ENCODE measurements at regions not wholly inside any gene's neighbourhood (a gene's known extent, or its start where the extent isn't known, plus 50 kb on each side); places are given as distances from the start of the nearest gene placed in this dataset.

- Histone ChIP-seq H3K27me3 (no peaks in the 10 kb centered on the region), H3K4me3 (no peak overlapping the region), H3K36me3 (no peaks in the 10 kb centered on the region), H3K9me3 (no peaks in the 10 kb centered on the region), H3K4me1 (no peaks in the 10 kb centered on the region), H3K27ac (no peak overlapping the region)
- DNase-seq: peak in 1 of 2 donors; percentile 2
- 28 to 44% (median 35%) methylated on average over 5 to 6 of the region's 6 CpGs for WGBS, 5 donors
- TF ChIP-seq CTCF (IDR thresholded peaks at IDR 0.05) (no peak), POLR2AphosphoS5 (IDR thresholded peaks at IDR 0.05) (no peak), POLR2A (IDR thresholded peaks at IDR 0.05) (no peak)
- intact Hi-C loops (cut with DNase I; ENCODE audit: low total_unique reads): no loop called here
These were observed 633.2 kb upstream of the NEGR1 start for GRCh38 chr1:72915581-72915980.

- Histone ChIP-seq H3K4me1 (no peaks in the 10 kb centered on the region), H3K4me3 (no peak overlapping the region), H3K36me3 (no peaks in the 10 kb centered on the region), H3K9me3 (no peaks in the 10 kb centered on the region), H3K27me3 (no peaks in the 10 kb centered on the region), H3K27ac (no peak overlapping the region)
- no peak for DNase-seq
- WGBS, 5 donors: 42 to 85% (median 71%) methylated on average over 3 of the region's 3 CpGs
- TF ChIP-seq POLR2A (IDR thresholded peaks at IDR 0.05) (no peak), EP300 (IDR thresholded peaks at IDR 0.05) (no peak), POLR2AphosphoS5 (IDR thresholded peaks at IDR 0.05) (no peak), CTCF (IDR thresholded peaks at IDR 0.05) (no peak)
- intact Hi-C loops (cut with DNase I; ENCODE audit: low total_unique reads): no loop called here
These were observed 629.3 kb upstream of the NEGR1 start for GRCh38 chr1:72911656-72912055.

- no peaks in the 10 kb centered on the region for H3K4me1 ChIP-seq
- H3K27me3 ChIP-seq: no peaks in the 10 kb centered on the region
- no peak overlapping the region for H3K27ac ChIP-seq
- TF ChIP-seq POLR2A (IDR thresholded peaks at IDR 0.05) (no peak), EP300 (IDR thresholded peaks at IDR 0.05) (no peak), POLR2AphosphoS5 (IDR thresholded peaks at IDR 0.05) (no peak), CTCF (IDR thresholded peaks at IDR 0.05) (no peak)
- no peaks in the 10 kb centered on the region for H3K36me3 ChIP-seq
- H3K9me3 ChIP-seq: no peaks in the 10 kb centered on the region
- H3K4me3 ChIP-seq: no peak overlapping the region
- DNase-seq: peak in 1 of 2 donors; percentile 4
- intact Hi-C loops (cut with DNase I; ENCODE audit: low total_unique reads): no loop called here
These were observed 613.9 kb upstream of the NEGR1 start for GRCh38 chr1:72896256-72896655.

GRCh38 chr1:72892461-72892860 lies 610.1 kb upstream of the NEGR1 start:
- no peak for DNase-seq
- TF ChIP-seq EP300 (IDR thresholded peaks at IDR 0.05) (no peak), POLR2A (IDR thresholded peaks at IDR 0.05) (no peak), POLR2AphosphoS5 (IDR thresholded peaks at IDR 0.05) (no peak), CTCF (IDR thresholded peaks at IDR 0.05) (no peak)
- H3K36me3 ChIP-seq: no peaks in the 10 kb centered on the region
- H3K27me3 ChIP-seq: no peaks in the 10 kb centered on the region
- H3K27ac ChIP-seq: no peak overlapping the region
- WGBS, 5 donors: 33 to 52% (median 40%) methylated on average over 1 of the region's 1 CpG
- no peaks in the 10 kb centered on the region for H3K4me1 ChIP-seq
- no peaks in the 10 kb centered on the region for H3K9me3 ChIP-seq
- no peak overlapping the region for H3K4me3 ChIP-seq
- intact Hi-C loops (cut with DNase I; ENCODE audit: low total_unique reads): no loop called here
